Liver (tissue), 8 donors: ENCODE measurements at regions not wholly inside any gene's neighbourhood (a gene's known extent, or its start where the extent isn't known, plus 50 kb on each side); places are given as distances from the start of the nearest gene placed in this dataset.

Source experiments
- DNase-seq: peaks from one replicate; pipeline ENCODE4 v3.0.0-alpha.2; 2017; ENCODE audit warnings: low spot score
- H3K27ac ChIP-seq, 2 donors: one replicate each; pipeline ENCODE4 v1.7.0; 2013; ENCODE audit warnings: inconsistent platforms in 2 of 2, low read length in 2 of 2, control low read depth in 1 of 2, low read depth in 1 of 2, mild to moderate bottlenecking in 1 of 2
- H3K27me3 ChIP-seq, 4 donors: one replicate each; pipeline versions ENCODE4 v1.6.1 to v1.7.0; 2013; ENCODE audit warnings: low read length in 3 of 4, inconsistent platforms in 1 of 4, mild to moderate bottlenecking in 1 of 4, moderate library complexity in 1 of 4; ENCODE audit not compliant: control insufficient read depth in 4 of 4, insufficient read depth in 4 of 4
- H3K36me3 ChIP-seq, 4 donors: one replicate each; pipeline versions ENCODE4 v1.6.1 to v1.7.0; 2013; ENCODE audit warnings: low read length in 3 of 4, mild to moderate bottlenecking in 3 of 4, low read depth in 1 of 4, moderate library complexity in 1 of 4; ENCODE audit not compliant: control insufficient read depth in 4 of 4, insufficient read depth in 3 of 4
- H3K4me1 ChIP-seq, 4 donors: one replicate each; pipeline versions ENCODE4 v1.6.1 to v1.7.0; 2013; ENCODE audit warnings: low read length in 3 of 4, mild to moderate bottlenecking in 3 of 4, moderate library complexity in 1 of 4; ENCODE audit not compliant: control insufficient read depth in 4 of 4, insufficient read depth in 4 of 4
- H3K4me3 ChIP-seq, 3 donors: one replicate each; pipeline versions ENCODE4 v1.6.1 to v1.7.0; 2013; ENCODE audit warnings: low read length in 3 of 3, control low read depth in 1 of 3, low read depth in 1 of 3, mild to moderate bottlenecking in 1 of 3
- H3K9ac ChIP-seq, 2 donors: one replicate each; pipeline ENCODE4 v1.7.0; 2013; ENCODE audit warnings: low read length in 2 of 2, mild to moderate bottlenecking in 2 of 2, moderate library complexity in 2 of 2, control low read depth in 1 of 2, low read depth in 1 of 2
- H3K9me3 ChIP-seq, 4 donors: one replicate each; pipeline versions ENCODE4 v1.6.1 to v1.7.0; 2013; ENCODE audit warnings: low read length in 3 of 4; ENCODE audit not compliant: control insufficient read depth in 4 of 4
- ATF3 ChIP-seq: IDR thresholded peaks from 2 replicates; pipeline ENCODE4 v1.6.1; 2016; ENCODE audit warnings: antibody characterized with exemption
- EGR1 ChIP-seq, 2 donors: IDR thresholded peaks; 2 replicates each; pipeline ENCODE4 v1.6.1; 2016 to 2018; ENCODE audit warnings: antibody characterized with exemption in 2 of 2, low read depth in 2 of 2
- FOXA1 ChIP-seq: IDR thresholded peaks from 2 replicates; pipeline ENCODE4 v1.6.1; 2016; ENCODE audit warnings: antibody characterized with exemption
- GABPA ChIP-seq, 2 donors: IDR thresholded peaks in 1 of 2; conservative IDR thresholded peaks in 1 of 2; 2 replicates each; pipeline ENCODE4 v1.6.1; 2016; ENCODE audit warnings: antibody characterized with exemption in 2 of 2, mild to moderate bottlenecking in 1 of 2, moderate library complexity in 1 of 2
- HNF4A ChIP-seq, 2 donors: conservative IDR thresholded peaks; 2 replicates each; pipeline ENCODE4 v1.6.1; 2016; ENCODE audit warnings: antibody characterized with exemption in 2 of 2, mild to moderate bottlenecking in 2 of 2
- HNF4G ChIP-seq: IDR thresholded peaks from 2 replicates; pipeline ENCODE4 v1.6.1; 2016; ENCODE audit warnings: antibody characterized with exemption
- JUND ChIP-seq, 2 donors: IDR thresholded peaks; 2 replicates each; pipeline ENCODE4 v1.6.1; 2016; ENCODE audit warnings: antibody characterized with exemption in 2 of 2
- NR2F2 ChIP-seq: IDR thresholded peaks from 2 replicates; pipeline ENCODE4 v1.6.1; 2016; ENCODE audit warnings: antibody characterized with exemption
- REST ChIP-seq: IDR thresholded peaks from 2 replicates; pipeline ENCODE4 v1.6.1; 2016; ENCODE audit warnings: antibody characterized with exemption, mild to moderate bottlenecking
- RXRA ChIP-seq, 2 donors: IDR thresholded peaks; 2 replicates each; pipeline ENCODE4 v1.6.1; 2017 to 2018; ENCODE audit warnings: antibody characterized with exemption in 2 of 2, mild to moderate bottlenecking in 1 of 2
- SP1 ChIP-seq: IDR thresholded peaks from 2 replicates; pipeline ENCODE4 v1.6.1; 2018; ENCODE audit warnings: antibody characterized with exemption, mild to moderate bottlenecking
- TAF1 ChIP-seq: conservative IDR thresholded peaks from 2 replicates; pipeline ENCODE4 v1.6.1; 2016; ENCODE audit warnings: antibody characterized with exemption, mild to moderate bottlenecking
- YY1 ChIP-seq: IDR thresholded peaks from 2 replicates; pipeline ENCODE4 v1.6.1; 2016; ENCODE audit warnings: antibody characterized with exemption, mild to moderate bottlenecking
- ZBTB33 ChIP-seq: IDR thresholded peaks from 2 replicates; pipeline ENCODE4 v1.6.1; 2016; ENCODE audit warnings: antibody characterized with exemption
- WGBS: extraction: QIAGEN DNeasy Blood & Tissue Kit; methylation state at CpG from one replicate; pipeline ENCODE4 v1.1.7; 2013; 5-methylcytosine and 5-hydroxymethylcytosine counted together
- TF ChIP-seq, protein P1 (sequence below): IDR thresholded peaks from 2 replicates; pipeline ENCODE4 v1.6.1; 2016; ENCODE audit warnings: antibody characterized with exemption
- TF ChIP-seq, protein P2 (sequence below): fragments of 150-350 bp; IDR thresholded peaks from 2 replicates; pipeline ENCODE4 v1.5.1; 2017; ENCODE audit warnings: improper control_type of control experiment, low read depth, low read length; ENCODE audit not compliant: missing input control
- donor health status: healthy.
- donor health status: healthy.
- donor health status: healthy.
- donor health status: healthy.
- donor health status: healthy.

- H3K27me3 ChIP-seq: no peaks in the 10 kb centered on the region
- WGBS: 89% methylated on average over 3 of the region's 3 CpGs
- H3K27ac ChIP-seq: no peak overlapping the region
- DNase-seq: no peak
- H3K9me3 ChIP-seq: peaks cover 0 to 8% (median 0%) of the 10 kb centered on the region in 4 donors
- no peak overlapping the region for H3K9ac ChIP-seq
- H3K36me3 ChIP-seq: no peaks in the 10 kb centered on the region
- TF ChIP-seq ZBTB33: no peak
- TF ChIP-seq FOXA1: no peak
- TF ChIP-seq, protein P1, sequence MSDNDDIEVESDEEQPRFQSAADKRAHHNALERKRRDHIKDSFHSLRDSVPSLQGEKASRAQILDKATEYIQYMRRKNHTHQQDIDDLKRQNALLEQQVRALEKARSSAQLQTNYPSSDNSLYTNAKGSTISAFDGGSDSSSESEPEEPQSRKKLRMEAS: no peak
- TF ChIP-seq HNF4A (conservative IDR thresholded peaks at IDR 0.05): no peak
- TF ChIP-seq SP1: no peak
- no peaks in the 10 kb centered on the region for H3K4me1 ChIP-seq
- no peak overlapping the region for H3K4me3 ChIP-seq
Observed at GRCh38 chr12:107152315-107152714, 59.0 kb upstream of the CRY1 start.

DNA sequence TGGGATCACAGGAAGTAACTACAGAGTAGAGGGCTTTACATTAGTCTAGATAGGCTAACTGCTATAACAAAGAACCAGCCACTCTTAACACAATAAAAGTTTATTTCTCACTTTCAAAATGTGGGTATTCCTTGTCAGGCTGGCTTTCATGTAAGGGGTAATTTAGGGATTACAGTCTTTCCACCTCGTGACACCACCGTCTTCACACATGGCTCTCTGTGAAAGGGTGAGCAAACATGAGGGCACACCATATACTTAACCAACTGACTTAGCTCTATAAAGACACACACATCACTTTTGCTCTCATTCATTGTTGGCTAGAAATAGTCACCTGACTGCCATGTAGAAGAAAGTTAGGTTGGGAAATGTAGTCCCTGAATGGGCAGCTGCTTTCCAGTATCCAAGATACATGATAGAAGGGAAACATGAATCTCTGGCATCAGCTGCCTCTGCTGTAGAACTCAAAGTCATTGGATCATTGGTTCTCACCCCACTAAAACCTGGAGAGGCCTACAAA is 66.1 kb upstream of the CRY1 start:
- Histone ChIP-seq H3K4me1 (no peaks in the 10 kb centered on the region), H3K36me3 (no peaks in the 10 kb centered on the region), H3K9me3 (no peaks in the 10 kb centered on the region), H3K4me3 (no peak overlapping the region), H3K27ac (no peak overlapping the region), H3K27me3 (no peaks in the 10 kb centered on the region), H3K9ac (no peak overlapping the region)
- WGBS: 80% methylated on average over 2 of the region's 2 CpGs
- no peak for TF ChIP-seq REST
- no peak for TF ChIP-seq JUND (IDR thresholded peaks at IDR 0.05)
- TF ChIP-seq, protein P2, sequence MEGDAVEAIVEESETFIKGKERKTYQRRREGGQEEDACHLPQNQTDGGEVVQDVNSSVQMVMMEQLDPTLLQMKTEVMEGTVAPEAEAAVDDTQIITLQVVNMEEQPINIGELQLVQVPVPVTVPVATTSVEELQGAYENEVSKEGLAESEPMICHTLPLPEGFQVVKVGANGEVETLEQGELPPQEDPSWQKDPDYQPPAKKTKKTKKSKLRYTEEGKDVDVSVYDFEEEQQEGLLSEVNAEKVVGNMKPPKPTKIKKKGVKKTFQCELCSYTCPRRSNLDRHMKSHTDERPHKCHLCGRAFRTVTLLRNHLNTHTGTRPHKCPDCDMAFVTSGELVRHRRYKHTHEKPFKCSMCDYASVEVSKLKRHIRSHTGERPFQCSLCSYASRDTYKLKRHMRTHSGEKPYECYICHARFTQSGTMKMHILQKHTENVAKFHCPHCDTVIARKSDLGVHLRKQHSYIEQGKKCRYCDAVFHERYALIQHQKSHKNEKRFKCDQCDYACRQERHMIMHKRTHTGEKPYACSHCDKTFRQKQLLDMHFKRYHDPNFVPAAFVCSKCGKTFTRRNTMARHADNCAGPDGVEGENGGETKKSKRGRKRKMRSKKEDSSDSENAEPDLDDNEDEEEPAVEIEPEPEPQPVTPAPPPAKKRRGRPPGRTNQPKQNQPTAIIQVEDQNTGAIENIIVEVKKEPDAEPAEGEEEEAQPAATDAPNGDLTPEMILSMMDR: no peak
- no peak for TF ChIP-seq HNF4A (conservative IDR thresholded peaks at IDR 0.05)
- TF ChIP-seq, protein P1: no peak
- no peak for TF ChIP-seq RXRA (IDR thresholded peaks at IDR 0.05)
- TF ChIP-seq ATF3: no peak
- no peak for TF ChIP-seq GABPA (IDR thresholded peaks at IDR 0.05 in 1 of 2, conservative IDR thresholded peaks at IDR 0.05 in 1 of 2)
- TF ChIP-seq ZBTB33: no peak
- no peak for TF ChIP-seq EGR1 (IDR thresholded peaks at IDR 0.05; ENCODE audit: low read depth in 2 of 2)
- no peak for TF ChIP-seq TAF1
- TF ChIP-seq YY1: no peak
- no peak for TF ChIP-seq SP1
- TF ChIP-seq FOXA1: no peak
- TF ChIP-seq HNF4G: no peak
- no peak for TF ChIP-seq NR2F2
- DNase-seq: no peak
